Muscle of back (tissue), 3 donors: ENCODE measurements at regions not wholly inside any gene's neighbourhood (a gene's known extent, or its start where the extent isn't known, plus 50 kb on each side); places are given as distances from the start of the nearest gene placed in this dataset.

Source experiments
- DNase-seq, 3 donors: peaks; one replicate each; pipeline versions ENCODE4 v3.0.0 to v3.0.0-alpha.2; 2013

DNA sequence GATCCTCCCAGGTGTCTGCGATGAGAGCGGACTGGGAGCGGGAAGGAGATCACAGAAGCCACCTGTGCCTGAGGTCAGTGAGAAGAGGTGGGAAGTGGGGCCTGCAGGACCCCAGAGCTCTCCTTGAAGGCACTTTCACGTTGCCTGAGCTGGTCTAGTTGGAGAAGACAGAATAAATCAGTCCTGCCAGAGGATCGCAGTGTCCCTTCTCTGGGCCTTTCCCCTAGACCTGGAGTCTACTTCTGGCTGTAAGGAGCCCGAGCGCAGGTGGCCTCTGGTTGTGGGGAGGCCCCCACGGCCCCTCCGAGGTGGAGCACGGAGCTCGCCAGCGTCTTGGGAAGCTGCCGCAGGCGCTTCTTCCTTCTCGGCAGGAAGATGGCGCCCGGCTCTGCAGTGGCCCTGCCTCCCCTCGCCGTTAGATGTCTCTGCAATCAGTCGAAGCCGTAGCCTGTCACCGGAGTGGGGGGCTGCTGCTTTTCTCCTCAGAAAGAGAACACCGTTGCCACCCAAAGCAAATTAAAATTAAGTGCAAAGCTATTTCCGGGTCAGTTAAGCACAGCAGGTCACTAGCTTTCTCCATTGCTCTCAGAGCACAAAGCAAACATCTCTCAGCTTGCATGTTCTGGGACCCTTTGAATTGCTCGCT, 212.0 kb upstream of the MYT1L start:
- peak in 2 of 3 donors; percentile 5 to 45 for DNase-seq

DNA sequence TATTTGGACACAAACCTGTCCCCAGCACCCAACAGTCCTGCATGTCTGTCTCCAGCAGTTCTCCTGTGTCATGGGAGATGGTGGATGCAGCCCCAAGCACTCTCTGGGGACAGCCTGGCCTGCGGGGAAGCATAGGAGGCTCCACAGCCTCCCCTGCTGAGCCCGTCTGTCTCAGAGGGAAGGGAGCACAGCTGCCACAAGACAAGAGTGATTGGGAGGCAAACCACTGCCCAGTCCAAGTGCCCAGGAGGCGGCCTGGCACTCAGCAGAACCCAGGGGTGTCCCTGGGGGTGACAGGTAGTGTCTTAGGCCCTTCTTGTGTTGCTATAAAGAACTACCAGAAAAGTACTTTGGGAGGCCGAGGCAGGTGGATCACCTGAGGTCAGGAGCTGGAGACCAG, 211.2 kb upstream of the MYT1L start:
- DNase-seq: no peak

DNA sequence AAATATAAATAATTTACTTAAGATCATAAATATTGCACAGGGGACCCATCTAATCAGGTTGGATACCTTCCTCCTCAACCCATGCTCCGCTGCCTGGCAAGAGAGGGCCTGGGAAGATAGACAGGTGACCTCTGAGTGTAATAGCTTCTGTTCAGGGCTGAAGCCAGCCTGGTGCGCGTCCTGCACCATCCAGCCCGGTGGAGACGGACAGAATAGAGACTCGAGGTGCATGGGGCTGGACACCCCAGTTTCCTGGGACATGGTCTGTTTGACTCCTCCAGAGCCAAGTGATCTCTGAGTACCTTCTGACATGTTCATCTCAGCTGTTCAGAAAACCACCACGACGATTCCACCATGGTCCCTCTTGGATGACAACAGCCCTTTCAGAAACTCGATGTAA, 209.3 kb upstream of the MYT1L start:
- no peak for DNase-seq

GRCh38 chr2:2536416-2537056, 205.5 kb upstream of the MYT1L start:
- DNase-seq: no peak

GRCh38 chr2:2530334-2530733, 199.3 kb upstream of the MYT1L start:
- no peak for DNase-seq

DNA sequence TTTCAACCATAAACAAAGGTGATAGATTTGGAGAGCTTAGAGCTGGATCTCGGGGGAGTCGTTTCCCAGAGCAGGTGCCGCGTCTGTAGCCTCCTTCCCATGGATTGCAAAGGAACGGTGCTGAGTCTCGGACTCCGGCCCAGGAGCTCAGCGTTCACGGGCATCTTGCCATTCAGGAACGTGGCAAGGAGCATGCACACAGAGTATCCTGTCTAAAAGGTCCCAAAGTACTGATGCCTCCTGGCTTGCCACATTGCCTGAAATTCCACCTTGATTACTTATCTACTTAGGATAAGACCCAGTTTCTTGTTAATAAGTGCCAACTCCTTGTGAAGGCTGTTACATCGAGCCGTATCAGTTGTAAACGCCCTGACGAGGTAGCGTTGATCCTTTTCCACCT, 197.8 kb upstream of the MYT1L start:
- no peak for DNase-seq

GRCh38 chr2:2527148-2527547, 196.1 kb upstream of the MYT1L start:
- DNase-seq: no peak

DNA sequence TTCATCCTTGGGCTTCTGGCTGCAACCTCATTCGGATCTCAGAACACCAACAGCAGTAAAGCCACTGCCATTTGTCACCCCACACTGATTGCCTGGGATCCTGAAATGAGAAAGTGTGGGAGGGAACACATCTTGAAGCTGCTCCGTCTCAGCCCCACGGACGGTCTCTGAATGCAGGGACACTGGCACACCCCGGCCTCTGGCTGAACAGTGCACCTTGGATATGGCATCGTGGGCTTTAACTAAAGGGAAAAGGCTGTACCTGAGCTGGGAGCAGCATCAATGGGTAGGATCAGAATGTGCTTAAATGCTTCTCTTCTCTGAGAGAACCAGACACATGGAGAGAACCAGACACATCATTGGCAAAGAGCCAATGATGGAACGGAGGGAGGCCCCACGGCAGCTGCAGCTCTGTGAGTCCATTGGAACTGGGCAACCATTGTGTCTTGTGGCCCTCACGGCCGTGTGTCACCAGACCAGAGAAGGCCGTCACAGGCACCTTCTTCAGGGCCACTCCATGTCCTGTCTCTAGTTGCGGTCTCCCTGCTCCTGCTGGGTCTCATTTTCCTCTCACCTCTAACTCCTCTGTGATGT, 193.4 kb upstream of the MYT1L start:
- DNase-seq: peak in 1 of 3 donors; percentile 13

DNA sequence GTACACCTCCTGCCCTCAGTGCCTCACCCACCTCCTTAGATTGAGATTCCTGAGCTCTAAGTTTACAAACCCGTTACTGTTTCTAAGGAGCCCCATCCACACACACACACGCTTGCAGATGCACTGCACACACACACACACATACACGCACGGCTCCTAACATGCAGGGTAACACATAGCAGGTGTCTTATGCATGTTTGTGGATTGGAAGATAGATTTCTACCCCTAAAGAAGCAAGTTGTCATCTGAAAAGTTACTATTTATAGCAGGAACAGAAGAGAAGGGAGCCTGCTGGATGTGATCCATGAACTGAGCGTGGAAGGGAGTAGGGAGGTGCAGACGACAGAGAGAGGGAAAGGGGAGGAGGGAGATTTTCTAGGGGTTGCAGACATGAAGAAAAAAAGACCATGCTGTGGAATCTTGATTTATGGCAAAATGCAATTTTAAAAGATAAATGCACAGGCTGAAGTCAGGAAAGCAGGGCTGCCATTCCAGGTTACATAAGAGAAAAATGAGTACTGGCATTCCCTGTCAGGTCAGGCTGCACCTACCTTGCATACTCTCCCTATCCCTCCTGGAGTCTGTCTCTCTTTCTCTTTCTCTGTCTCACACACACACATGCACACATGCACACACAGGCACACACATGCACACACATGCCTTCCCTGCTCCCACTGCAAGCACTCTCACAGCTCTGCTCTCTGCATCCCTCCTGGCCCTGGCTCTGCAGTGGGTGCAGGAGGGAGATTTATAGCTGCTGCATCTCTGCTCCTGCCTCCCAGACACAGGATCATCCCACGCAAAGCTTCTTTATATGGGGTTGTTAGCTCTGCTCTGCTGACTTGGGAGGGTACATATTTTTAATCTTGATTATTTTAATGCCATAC, 192.6 kb upstream of the MYT1L start:
- peak; percentile 1 to 20 (median 6) for DNase-seq

DNA sequence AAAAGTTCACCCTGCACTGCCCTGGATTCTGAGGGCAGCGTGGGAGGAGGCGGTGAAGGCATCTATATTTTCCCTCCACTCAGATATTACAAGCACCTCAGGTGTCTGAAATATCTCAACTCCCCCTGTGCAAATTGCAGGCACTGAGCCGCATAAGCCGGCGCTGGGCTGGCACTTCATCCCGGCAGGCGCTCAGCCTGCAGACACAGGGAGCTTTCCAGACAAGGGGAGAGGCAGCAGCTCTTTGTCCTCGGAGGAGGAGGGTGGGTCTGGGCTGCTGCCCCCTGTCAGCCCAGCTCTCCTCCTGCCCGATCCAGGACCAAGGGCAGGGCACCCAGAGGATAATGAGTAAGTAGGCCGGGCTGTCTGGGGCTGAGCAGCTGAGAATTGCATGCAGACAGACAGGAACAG, 189.3 kb upstream of the MYT1L start:
- DNase-seq: no peak

GRCh38 chr2:2519381-2519780, 188.3 kb upstream of the MYT1L start:
- no peak for DNase-seq

DNA sequence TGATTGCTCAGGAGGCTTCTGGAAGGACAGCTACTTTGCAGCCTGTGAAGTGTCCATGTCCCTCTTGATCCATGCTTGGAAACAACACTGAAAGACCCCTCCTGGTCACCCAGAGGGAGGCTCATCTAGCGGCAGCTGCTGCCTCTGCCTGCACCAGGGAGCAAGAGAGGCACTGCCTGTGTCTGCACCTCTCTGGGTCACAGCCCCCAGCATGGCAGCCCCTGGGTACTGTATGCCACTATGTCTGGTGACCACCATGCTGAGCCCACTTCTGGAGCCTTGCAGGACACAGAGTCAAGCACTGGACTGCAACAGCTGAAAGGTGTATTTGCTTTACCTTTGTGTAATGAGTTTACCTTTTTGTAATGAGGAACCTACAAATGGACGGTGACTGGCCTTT, 186.3 kb upstream of the MYT1L start:
- no peak for DNase-seq

GRCh38 chr2:2516386-2516785, 185.3 kb upstream of the MYT1L start:
- DNase-seq: no peak

GRCh38 chr2:2512931-2513330, 181.9 kb upstream of the MYT1L start:
- DNase-seq: no peak

DNA sequence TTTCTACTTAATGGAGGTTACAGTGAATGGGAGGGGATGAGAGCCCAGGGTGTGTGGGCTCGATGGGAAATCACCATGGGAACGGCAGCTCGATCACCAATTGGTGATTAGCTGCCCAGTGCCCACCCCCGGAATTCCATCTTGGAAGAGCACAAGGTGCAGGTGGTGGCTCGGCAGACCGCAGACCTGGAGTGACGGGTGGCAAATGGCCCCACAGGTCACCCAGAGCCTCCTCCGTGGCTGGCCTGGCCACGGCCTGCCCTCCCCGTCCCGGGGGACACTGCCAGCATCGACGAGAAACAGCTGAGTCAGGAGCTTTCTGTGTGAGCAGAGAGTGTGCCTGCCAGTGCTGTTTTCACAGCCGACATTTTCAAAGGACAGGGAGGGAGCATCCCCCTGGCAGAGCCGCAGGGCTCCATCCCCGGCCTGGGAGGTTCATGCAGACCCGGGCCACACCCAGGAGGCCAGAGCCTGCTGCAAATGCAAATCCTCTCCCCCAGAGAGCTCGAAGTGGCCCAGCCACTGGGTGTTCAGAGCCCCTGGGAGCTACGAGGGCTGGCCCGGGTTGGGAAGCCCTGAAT, 176.4 kb upstream of the MYT1L start:
- DNase-seq: no peak

DNA sequence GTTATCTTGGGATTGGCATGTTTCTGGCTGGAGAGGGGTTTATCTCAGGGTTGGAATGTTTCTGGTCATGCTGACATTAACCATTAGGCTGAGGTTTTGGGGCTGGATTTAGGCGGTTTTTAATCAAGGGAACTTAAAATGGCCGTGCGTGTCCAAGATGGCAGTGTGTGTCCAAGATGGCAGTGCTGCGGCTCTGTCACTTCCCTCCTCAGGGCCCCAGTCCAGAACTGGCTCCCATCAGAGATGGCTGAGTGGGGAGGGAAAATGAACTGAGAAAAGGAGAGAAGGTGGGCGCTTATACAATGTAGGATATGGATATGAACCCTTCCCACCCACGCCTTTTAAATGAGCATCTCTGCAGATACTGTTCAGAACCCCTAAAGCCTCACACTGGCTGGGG, 175.5 kb upstream of the MYT1L start:
- no peak for DNase-seq

DNA sequence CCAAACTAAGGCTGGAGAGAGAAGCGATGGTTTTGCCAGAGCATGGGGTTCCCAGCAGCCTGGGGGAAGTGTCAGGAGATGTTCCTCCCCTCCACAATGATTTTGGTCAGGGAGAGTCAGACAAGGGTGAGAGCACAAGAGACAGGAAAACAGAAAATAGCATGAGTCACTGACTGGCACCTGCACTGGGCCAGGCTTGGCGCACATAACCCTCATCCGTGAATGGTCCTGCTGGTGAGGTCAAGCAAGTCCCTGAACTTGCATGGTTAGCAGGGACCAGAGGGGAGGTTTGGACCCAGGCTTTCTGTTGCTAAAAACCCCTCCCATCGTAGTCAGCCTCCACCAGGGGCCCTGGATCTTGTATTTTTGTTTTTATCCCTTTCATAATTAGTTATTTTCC, 174.5 kb upstream of the MYT1L start:
- DNase-seq: no peak

GRCh38 chr2:2503864-2504418, 172.9 kb upstream of the MYT1L start:
- DNase-seq: no peak

DNA sequence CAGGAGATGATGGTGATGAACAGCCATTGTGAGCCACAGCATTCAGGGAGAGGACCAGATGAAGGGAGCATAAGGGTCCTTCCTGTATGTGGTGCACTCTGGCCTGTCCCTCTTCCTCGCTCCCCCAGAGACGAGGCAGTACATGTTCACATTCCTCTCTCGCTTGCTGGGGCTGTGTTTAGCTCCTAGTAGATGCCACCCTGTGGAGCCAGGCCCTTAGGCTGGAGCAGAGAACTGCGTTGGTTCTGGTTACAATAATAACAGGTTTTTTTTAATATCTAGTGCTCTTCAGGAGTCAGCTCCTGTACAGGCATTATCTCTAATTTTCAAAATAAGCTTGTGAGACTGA, 171.1 kb upstream of the MYT1L start:
- DNase-seq: no peak

GRCh38 chr2:2501454-2502200, 170.6 kb upstream of the MYT1L start:
- no peak for DNase-seq

GRCh38 chr2:2495606-2496005, 164.5 kb upstream of the MYT1L start:
- no peak for DNase-seq
